Transverse colon (tissue), 4 donors: ENCODE measurements at regions not wholly inside any gene's neighbourhood (a gene's known extent, or its start where the extent isn't known, plus 50 kb on each side); places are given as distances from the start of the nearest gene placed in this dataset.

Experiments
- POLR2AphosphoS5 ChIP-seq, 3 donors: sonication (generic); formaldehyde crosslinking; IDR thresholded peaks; one replicate each; pipeline ENCODE4 v1.6.1; 2016; ENCODE audit warnings: antibody characterized with exemption in 3 of 3
- TF ChIP-seq, protein P1 (sequence below), 5 experiments: fragments of 200-600 bp in 3 of 5; fragments of 450-650 bp in 2 of 5; sonication (generic) in 3 of 5; IDR thresholded peaks; 1 replicate in 2 of 5; 2 replicates in 3 of 5; pipeline ENCODE4 v1.5.1; 2016 to 2017; ENCODE audit warnings: antibody characterized with exemption in 5 of 5, inconsistent platforms in 3 of 5, mild to moderate bottlenecking in 2 of 5, moderate library complexity in 1 of 5

DNA sequence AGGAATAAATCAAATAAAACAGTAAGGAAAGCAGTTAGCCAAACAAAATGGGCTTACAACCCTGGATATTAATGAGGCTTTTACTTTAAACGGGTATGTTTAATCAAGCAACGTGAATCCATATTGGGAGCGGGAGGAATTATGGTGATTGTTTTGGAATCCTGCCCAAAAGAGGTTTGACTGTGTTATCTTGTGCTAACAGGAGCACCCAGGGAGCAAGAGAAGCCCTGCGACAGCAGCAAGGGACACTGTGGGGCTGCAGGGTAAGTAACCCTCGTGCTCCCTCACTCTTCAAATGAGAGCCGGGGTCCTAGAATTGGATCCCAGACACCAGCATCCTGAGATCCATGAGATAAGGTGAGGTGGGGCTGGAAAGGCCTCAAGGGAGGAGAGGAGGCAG, 72.6 kb upstream of the PGBD5 start:
- TF ChIP-seq, protein P1, sequence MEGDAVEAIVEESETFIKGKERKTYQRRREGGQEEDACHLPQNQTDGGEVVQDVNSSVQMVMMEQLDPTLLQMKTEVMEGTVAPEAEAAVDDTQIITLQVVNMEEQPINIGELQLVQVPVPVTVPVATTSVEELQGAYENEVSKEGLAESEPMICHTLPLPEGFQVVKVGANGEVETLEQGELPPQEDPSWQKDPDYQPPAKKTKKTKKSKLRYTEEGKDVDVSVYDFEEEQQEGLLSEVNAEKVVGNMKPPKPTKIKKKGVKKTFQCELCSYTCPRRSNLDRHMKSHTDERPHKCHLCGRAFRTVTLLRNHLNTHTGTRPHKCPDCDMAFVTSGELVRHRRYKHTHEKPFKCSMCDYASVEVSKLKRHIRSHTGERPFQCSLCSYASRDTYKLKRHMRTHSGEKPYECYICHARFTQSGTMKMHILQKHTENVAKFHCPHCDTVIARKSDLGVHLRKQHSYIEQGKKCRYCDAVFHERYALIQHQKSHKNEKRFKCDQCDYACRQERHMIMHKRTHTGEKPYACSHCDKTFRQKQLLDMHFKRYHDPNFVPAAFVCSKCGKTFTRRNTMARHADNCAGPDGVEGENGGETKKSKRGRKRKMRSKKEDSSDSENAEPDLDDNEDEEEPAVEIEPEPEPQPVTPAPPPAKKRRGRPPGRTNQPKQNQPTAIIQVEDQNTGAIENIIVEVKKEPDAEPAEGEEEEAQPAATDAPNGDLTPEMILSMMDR (IDR thresholded peaks at IDR 0.05), result no peak
- TF ChIP-seq POLR2AphosphoS5 (IDR thresholded peaks at IDR 0.05), result no peak
